GM18861 (cell line): ENCODE measurements at regions not wholly inside any gene's neighbourhood (a gene's known extent, or its start where the extent isn't known, plus 50 kb on each side); places are given as distances from the start of the nearest gene placed in this dataset.

Source experiments
- ATAC-seq: cut with Tn5 transposase; IDR thresholded peaks from one replicate; pipeline ENCODE4 v1.9.1; 2021; ENCODE audit not compliant: unreplicated experiment

GRCh38 chr4:81523672-81524327 is 52.1 kb upstream of the RASGEF1B start:
- ATAC-seq, result no peak

- no peak for ATAC-seq
These were observed 51.0 kb upstream of the RASGEF1B start for GRCh38 chr4:81522711-81523110.

DNA sequence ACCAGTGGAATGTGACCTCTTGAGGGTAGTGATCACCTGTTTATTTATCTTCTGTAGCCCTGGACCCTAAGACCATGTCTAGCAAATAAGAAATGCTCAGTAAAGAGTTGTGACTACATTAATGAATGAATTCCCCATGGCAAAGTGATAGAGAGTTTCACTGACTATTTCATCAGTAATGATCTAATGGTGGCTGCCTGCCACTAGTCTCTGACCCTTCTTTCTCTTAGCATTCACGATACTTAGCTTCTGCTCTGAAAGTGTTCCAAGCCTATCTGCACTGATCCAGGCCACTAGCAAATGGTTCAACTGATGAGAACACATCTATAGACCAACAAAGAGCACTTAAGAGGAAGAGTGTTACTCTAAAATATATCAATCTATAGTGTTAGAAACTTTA is 50.0 kb upstream of the RASGEF1B start:
- no peak for ATAC-seq
